ENCODE measurements at regions not wholly inside any gene's neighbourhood (a gene's known extent, or its start where the extent isn't known, plus 50 kb on each side); places are given as distances from the start of the nearest gene placed in this dataset.

DNA sequence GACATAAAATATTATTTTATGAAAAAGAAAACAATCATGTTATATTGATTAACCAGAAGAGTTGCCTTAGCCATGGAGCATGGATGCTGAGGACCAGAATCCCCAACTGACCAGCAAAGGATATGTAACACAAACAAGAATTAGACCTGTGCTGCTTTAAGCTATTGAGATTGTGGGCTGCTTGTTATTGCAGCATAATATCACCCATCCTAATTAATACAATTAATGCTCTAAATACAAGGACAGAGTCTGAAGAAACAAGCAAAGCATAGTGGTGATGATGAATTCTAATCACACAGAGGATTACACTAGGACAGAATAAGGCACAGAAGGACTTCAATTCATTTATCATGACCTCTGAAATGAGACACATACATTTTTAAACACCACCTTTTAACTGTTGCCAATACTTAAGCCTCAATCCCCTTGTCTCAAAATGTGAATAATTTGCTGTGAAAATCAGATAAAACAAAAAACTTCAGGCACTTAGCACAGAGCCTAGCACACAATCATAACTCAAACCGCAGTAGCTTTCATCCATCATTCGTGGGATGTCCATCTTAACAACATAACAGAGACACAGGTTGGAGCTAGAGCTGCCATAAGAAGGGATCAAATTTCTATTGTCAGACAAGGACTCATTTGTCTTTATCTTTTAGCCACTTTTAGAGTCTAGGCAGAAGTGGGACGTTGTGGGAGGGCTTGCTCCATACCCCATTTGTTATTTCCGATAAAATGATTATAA is 449.6 kb upstream of the DCN start:
- DNase-seq (ENCODE audit: low spot score), result no peak
- in situ Hi-C loops (cut with HindIII; ENCODE audit: low sequenced_read_pairs), result no loop called here

DNA sequence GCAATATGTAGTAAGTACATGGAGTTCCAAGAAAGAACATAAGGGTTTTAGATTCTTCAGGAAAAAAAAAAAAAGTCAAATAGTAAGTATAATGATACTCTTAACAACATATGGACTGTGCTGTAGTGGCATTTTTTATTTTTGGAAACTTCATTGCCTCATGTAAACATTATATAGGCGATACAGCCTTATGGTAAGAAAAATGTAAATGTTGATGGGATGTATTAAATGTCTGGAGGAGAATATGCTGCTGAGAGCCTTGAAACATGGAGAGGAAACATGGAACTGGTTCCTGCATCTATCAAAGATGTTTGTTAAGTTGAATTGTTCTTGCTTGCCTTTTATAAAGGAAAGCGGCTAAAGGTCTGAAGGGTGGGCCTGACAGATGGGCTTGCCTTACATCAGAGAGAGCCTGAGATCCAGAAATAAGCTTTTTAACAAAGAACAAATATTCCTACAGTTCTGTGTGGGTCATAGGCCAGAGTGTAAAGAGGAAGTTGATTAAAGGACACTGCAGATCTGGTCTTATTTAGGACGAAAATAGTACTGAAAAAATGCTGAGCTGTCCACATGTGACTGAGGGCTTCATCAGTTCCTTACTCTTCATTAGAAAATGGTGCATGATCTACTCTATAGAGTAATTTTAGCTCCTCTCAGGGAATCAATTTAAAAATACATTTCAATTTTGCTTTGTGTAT is 448.1 kb upstream of the DCN start:
- no peak for DNase-seq (ENCODE audit: low spot score)
- in situ Hi-C loops (cut with HindIII; ENCODE audit: low sequenced_read_pairs), result no loop called here

DNA sequence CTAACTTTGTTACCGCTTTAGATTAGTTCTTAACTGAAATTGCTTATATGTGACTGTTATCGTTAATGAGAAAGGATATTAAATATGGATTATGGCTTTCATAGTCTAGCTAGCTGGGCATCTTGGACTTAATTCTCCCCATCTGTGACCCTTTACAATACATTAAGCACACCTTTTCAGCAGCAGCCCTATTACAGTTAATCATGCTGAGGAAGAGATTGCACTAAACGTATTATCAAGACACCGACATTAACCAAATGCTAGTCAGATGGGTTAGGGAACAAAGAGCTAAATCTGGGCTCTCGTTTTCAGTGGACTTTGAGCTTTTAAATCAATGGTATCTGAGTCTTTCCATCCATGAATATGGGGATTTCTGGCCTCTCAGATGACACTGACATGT is 447.5 kb upstream of the DCN start:
- no peak for DNase-seq (ENCODE audit: low spot score)
- in situ Hi-C loops (cut with HindIII; ENCODE audit: low sequenced_read_pairs), result no loop called here

DNA sequence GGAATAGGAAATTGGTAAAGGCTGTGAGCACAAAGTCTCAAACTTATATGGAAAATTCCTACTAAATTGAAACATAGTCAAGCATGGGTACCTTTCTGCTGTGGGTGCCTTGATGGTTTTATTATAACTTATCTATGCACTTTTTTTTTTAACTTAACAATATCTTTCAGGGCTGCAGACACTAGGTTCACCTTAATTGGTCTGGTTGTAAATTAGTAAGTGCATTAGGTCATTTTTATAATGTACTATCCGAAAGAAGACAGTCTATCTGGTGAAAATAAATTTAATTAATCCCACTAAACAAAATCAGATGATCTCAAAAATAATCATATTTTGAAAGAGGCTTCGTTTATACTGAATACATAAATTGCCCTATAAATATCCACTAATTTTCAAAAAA is 446.8 kb upstream of the DCN start:
- in situ Hi-C loops (cut with HindIII; ENCODE audit: low sequenced_read_pairs), result no loop called here
- no peak for DNase-seq (ENCODE audit: low spot score)

DNA sequence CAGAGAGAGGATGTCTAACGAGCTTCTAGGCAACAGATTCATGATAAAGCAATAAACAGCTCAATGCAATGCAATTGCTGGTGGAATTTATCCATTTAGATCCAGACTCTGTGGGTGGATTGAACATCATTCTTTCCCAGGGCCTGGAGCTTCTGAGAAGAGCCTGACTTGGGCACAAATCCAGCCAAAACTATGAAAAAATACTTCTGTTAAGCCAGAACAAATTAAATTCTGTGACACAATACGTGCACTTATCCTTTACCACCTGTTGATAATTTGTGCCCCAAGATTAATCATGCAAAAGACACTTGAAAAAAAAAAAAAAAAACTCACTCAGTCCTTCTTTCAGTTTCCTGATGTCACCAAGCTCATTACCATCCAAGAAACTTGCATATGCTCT is 446.0 kb upstream of the DCN start:
- no peak for DNase-seq (ENCODE audit: low spot score)
- in situ Hi-C loops (cut with HindIII; ENCODE audit: low sequenced_read_pairs), result no loop called here

DNA sequence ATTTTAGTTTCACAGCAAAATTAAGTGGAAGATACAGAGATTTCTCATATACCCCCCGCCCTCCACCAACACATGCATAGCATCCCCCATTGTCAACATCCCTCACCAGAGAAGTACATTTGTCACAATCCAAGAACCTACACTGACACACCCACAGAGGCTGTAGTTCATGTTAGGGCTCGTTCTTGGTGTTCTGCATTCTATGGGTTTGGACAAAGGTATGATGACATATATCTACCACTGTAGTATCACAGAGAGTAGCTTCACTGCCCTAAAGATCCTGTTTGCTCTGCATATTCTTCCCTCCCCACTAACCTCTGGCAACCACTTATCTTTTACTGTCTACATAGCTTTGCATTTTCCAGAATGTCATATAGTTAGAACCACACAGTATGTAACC is 444.6 kb upstream of the DCN start:
- no peak for DNase-seq (ENCODE audit: low spot score)
- in situ Hi-C loops (cut with HindIII; ENCODE audit: low sequenced_read_pairs), result no loop called here

DNA sequence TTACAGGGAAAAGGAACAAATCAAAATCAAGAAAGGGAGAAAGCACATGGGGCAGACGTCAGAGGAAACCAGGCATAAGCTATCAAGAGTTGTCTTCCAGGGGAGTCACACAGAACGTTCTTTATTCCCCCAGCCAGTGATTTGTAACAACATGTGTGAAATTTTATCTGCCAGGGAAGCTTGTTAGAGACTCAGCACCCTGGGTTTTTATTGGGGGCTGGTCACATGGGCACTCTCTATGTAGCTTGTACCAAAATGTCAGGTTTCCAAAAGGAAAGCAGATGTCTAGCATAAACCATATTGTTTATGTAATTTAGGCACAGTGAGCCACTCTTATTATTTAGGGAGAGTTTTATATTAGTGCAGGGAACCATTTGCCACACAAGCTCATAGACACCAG is 440.4 kb upstream of the DCN start:
- peak; percentile 60 for DNase-seq (ENCODE audit: low spot score)
- in situ Hi-C loops (cut with HindIII; ENCODE audit: low sequenced_read_pairs), result no loop called here

DNA sequence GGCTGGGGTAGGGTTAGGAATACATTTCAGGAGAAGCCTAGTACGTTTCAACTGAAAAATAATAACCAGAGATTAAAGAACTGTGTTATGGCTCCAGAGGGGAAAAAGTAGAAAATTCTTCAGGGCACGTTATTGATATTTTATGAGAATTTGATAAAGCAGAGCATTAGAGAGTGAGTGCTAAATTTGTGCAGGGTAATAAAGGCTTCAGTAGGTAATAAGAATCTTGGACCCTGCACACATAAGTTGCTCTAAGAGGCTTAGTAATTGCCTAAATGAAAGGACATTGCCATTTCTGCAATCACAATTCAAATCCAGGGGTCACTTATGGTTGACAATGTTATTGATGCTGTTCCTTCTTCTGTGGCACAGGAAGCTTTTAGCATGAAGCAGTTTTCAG is 439.4 kb upstream of the DCN start:
- DNase-seq (ENCODE audit: low spot score), result no peak
- in situ Hi-C loops (cut with HindIII; ENCODE audit: low sequenced_read_pairs), result no loop called here

DNA sequence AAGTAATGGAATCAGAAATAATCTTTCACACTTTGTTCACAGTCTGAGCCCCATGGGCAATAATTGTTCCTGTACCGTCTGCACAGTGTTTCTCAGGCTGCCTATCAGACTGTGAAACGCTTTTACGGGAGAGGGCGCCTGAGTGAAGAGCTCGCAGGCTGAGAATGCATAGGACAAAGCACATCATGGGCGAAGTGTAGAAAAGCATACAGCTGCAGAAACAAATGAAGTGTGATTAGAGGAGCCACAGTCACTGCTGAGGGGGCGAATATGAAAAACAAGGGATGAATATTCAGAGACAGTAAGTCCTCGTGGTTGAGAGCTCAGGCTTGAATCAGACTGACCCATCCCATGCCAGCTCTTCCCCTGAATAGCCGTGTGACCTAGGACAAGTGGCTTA is 438.4 kb upstream of the DCN start:
- peak; percentile 89 for DNase-seq (ENCODE audit: low spot score)
- in situ Hi-C loops (cut with HindIII; ENCODE audit: low sequenced_read_pairs), result no loop called here

DNA sequence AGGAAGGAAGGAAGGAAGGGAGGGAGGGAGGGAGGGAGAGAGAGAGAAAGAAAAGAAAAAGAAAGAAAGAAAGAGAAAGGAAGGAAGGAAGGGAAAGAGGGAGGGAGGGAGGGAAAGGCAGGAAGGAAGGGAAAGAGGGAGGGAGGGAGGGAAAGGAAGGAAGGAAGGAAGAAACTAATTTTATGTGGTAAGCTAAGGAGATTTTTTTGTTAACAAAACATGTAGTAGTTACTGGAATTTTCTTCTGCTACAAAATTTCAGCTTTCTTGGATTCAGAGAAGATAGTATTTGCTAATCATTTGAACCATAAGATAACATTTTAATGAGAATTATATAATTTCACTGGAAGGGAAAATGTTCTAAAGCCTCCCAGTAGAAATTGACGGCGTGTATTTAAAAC is 437.8 kb upstream of the DCN start:
- in situ Hi-C loops (cut with HindIII; ENCODE audit: low sequenced_read_pairs), result no loop called here
- no peak for DNase-seq (ENCODE audit: low spot score)

DNA sequence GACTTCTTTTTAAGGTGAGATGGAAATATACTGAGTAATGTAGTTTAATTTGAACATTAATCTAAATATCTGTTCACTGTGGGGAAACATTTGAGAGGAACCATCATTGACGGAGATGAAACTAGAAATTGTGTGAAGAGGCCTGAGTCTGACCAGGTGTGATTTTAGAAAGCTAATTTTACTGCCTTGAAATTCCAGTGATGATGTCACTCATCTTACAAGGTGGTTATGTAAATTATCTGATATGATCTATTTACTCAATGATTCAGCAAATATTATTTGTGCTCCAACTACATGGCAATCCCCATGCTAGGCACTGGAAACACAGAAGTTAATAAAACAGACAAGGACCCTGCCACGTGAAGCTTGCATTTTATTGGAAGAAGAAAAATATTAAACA is 435.7 kb upstream of the DCN start:
- DNase-seq (ENCODE audit: low spot score), result no peak
- in situ Hi-C loops (cut with HindIII; ENCODE audit: low sequenced_read_pairs), result no loop called here

DNA sequence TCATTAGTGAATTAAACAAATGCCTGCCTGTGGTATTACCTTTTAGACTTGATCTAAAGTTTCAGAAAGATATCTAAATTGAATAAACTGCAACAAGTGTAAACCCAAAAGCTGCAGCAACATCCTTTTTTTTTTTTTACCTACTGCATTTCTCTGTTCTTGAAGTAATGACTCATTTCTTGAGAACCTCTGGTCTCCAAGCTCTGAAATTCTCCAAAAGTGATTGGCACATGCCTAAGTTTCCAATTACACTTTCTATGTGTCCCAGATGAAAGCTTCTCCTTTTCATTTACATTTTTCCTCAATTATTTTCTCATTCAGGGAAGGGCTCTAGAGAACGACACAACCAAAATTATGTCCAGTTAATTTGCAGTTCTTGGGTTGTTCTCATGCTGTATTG is 435.2 kb upstream of the DCN start:
- in situ Hi-C loops (cut with HindIII; ENCODE audit: low sequenced_read_pairs), result no loop called here
- no peak for DNase-seq (ENCODE audit: low spot score)

DNA sequence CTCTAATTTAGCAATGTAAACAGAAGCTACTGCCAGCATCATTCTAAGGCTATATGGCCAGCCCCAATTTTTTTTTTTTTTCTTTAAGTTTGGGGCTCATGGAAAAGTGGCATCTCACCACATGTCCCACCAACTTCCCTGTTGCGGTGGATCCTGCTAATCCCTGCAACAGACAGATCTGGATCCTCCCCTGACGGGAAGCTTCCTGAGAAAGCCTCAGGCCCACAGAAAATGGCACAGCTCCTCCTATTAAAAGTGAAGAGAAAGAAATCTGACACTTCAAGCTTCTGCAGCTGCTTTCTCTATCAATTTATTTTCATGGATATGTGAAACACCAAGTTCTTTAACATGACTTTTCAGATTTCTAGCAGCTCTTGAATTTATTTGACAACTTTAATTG is 433.8 kb upstream of the DCN start:
- in situ Hi-C loops (cut with HindIII; ENCODE audit: low sequenced_read_pairs), result no loop called here
- no peak for DNase-seq (ENCODE audit: low spot score)

DNA sequence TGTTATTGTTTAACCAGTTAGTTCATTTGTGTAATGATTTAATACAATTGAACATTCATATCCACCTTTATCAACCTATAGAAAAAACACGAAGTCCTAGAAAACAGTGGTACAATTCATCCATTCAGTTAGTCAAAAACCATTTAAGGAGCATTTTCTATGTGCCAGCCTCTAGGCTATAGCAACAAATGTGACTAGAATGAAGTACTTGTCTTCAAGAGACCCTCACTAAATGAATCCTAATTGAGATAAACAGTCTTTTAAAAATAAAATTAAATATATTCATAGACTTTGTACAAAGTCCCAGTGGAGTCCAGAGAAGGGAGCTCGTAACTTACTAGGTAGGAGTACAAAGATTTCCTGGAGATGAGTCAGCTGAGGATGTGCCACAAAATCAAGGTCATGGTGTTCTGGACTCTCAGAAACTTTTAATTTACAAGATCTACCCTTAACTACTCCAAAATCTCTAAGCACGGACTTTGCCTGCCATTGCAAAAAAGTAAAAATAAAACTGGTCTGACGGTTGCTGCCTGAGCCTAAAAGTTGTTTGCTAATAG is 430.7 kb upstream of the DCN start:
- in situ Hi-C loops (cut with HindIII; ENCODE audit: low sequenced_read_pairs), result no loop called here
- DNase-seq (ENCODE audit: low spot score), result no peak

DNA sequence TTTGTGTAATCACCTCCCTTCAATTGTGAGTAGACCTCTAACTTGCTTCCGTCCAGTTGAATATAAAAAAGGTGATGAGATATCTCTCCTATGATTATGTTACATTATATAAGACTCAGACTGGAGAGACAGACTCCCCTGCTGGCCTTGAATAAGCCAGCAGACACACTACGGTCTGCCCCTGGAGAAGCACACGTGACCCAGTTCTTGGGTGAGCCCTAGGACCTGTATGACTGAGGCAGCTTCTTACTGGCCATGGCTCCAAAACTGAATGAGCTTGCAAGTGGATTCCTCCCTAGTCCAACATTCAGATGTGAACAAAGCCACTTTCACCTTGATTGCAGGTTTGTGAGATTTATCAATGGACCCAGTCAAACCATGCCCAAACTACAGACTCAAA is 427.9 kb upstream of the DCN start:
- in situ Hi-C loops (cut with HindIII; ENCODE audit: low sequenced_read_pairs), result no loop called here
- DNase-seq (ENCODE audit: low spot score), result no peak

DNA sequence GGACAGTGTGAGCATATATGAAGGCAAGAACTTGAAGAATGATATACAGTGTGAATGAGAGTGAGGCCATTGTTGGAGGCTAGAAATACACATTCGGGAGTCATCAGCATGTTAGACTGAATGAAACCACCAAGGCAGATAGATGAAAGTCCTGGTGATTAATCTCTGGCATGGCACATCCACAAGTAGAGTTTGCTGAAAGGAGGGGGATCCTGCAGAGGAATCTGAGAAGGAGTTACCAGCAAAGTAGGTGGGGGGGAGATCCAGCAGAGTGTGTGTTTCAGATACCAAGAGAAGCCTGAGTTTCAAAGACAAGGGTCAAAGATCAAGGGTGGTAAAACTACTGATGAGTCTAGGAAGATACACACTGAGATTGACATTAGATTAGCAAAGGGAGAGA is 426.7 kb upstream of the DCN start:
- no peak for DNase-seq (ENCODE audit: low spot score)
- in situ Hi-C loops (cut with HindIII; ENCODE audit: low sequenced_read_pairs), result no loop called here

DNA sequence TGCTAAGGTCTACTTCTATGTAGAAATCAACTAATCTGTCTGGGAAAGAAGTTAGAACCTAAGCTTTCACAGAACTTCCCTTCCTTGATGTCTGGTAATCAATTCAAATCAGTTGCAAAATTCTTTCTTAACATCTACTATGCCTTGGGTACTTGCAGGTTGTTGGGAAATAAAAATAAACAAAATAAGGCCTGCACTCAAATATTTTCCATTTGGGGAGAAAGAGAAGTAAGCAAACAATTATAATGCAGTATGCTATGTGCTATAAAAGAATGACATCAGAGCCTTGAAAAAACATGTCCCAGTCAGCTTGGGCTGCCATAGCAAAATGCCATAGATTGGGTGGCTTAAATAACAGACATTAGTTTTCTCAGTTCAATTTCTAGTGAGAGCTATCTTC is 425.9 kb upstream of the DCN start:
- DNase-seq (ENCODE audit: low spot score), result no peak
- in situ Hi-C loops (cut with HindIII; ENCODE audit: low sequenced_read_pairs), result no loop called here

DNA sequence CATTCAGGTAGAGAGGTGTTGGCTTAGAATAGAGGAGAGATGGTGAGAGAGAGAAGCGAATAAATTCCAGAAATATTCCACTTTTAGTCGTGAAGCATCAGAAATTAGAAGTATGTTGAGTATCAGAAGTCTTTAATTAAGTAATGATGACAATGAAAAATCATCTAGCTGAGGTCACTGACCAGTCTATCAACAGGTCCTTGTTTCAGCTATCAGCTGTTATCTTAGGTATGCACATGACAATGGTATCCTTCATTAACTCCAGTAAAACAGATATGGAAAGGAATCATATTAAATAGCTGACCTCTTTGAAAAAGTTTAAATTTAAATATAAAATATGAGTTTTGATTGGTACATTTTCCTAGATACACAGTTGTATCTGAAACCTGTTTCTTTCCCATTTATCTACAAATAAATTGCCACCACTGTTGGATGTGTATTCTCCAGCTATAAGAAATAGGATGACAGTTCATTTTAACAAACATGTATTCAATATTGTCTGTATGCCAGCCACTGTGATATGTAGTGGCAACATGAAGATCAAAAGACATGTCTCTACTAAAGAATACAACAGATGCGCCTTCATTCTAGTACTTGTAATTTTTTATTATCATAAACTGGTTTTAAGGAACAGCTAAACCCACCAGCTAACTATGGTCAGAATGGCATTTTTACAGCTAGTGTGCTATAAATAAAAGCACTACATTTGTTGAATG is 424.2 kb upstream of the DCN start:
- in situ Hi-C loops (cut with HindIII; ENCODE audit: low sequenced_read_pairs), result no loop called here
- no peak for DNase-seq (ENCODE audit: low spot score)

DNA sequence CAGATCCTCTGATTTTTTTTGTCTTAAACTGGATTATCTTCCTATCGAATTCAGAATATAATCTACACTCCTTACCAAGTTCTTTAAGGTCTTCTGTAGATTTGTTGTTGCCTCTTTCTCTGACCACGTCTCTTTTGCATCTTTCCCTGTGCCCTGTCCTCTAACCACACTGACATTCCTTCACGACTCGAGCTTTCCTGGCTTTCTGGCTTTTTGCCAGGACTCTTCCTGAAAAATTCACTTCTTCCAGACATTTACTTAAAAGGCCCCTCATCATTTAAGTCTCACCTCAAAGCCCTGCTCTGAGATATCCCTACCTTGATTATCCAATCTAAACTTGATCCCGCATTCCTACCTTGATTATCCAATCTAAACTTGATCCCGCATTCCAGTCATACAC is 422.3 kb upstream of the DCN start:
- in situ Hi-C loops (cut with HindIII; ENCODE audit: low sequenced_read_pairs), result no loop called here
- no peak for DNase-seq (ENCODE audit: low spot score)

DNA sequence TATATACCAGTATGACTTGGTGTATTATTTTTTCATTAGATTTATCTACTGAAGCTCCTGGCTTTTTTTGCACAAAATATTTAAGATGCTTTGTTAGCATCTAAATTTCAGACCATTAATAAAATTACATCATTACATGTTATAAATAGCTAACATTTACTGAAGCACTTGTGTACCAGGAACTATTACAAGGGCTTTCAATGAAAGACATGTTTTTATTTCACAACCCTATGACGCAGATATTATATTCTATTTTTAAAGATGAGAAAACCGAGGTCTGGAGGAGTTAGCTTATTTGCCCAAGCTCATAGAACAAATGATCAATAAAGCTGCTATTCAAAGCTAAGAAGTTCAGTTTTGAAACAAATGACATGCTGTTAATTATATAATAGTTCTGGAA is 420.4 kb upstream of the DCN start:
- in situ Hi-C loops (cut with HindIII; ENCODE audit: low sequenced_read_pairs), result no loop called here
- no peak for DNase-seq (ENCODE audit: low spot score)
